Body of pancreas (tissue), 4 donors: ENCODE measurements at regions not wholly inside any gene's neighbourhood (a gene's known extent, or its start where the extent isn't known, plus 50 kb on each side); places are given as distances from the start of the nearest gene placed in this dataset.

Experiments used
- POLR2A ChIP-seq, 3 donors: fragments of 450-650 bp; IDR thresholded peaks; one replicate each; pipeline ENCODE4 v1.6.1; 2016; ENCODE audit warnings: antibody characterized with exemption in 3 of 3, mild to moderate bottlenecking in 2 of 3
- TF ChIP-seq, protein P1 (sequence below), 7 experiments: fragments of 450-650 bp in 4 of 7; fragments of 200-600 bp in 3 of 7; sonication (generic) in 3 of 7; IDR thresholded peaks; one replicate each; pipeline ENCODE4 v1.5.1; 2016 to 2019; ENCODE audit warnings: antibody characterized with exemption in 7 of 7

DNA sequence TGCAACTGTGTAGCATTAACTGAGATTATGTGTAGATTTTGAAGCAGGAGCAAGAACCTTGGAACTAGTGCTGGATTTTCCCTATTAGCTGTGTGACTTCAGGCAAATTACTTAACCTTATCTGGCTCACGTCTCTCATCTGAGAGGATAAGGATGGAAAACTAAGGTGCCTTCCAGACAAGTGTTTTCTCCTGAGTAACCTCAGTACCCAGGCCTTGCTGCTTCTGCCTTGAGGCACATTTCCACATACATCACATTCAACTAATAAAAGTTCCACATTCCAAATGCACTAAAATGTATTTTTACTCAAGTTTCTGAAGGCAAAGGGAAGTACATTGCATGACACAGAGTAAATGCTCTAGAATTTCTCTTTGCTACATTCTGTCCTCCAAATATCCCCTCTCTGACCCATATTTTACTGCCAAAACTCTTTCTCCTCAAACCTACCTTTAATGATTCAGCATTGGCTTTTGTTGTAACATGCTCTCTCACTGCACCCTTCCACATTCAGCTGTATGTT is 195.4 kb upstream of the ADGRL3 start:
- TF ChIP-seq POLR2A (IDR thresholded peaks at IDR 0.05) = no peak
- TF ChIP-seq, protein P1, sequence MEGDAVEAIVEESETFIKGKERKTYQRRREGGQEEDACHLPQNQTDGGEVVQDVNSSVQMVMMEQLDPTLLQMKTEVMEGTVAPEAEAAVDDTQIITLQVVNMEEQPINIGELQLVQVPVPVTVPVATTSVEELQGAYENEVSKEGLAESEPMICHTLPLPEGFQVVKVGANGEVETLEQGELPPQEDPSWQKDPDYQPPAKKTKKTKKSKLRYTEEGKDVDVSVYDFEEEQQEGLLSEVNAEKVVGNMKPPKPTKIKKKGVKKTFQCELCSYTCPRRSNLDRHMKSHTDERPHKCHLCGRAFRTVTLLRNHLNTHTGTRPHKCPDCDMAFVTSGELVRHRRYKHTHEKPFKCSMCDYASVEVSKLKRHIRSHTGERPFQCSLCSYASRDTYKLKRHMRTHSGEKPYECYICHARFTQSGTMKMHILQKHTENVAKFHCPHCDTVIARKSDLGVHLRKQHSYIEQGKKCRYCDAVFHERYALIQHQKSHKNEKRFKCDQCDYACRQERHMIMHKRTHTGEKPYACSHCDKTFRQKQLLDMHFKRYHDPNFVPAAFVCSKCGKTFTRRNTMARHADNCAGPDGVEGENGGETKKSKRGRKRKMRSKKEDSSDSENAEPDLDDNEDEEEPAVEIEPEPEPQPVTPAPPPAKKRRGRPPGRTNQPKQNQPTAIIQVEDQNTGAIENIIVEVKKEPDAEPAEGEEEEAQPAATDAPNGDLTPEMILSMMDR (IDR thresholded peaks at IDR 0.05) = no peak
